ENCODE measurements at regions not wholly inside any gene's neighbourhood (a gene's known extent, or its start where the extent isn't known, plus 50 kb on each side); places are given as distances from the start of the nearest gene placed in this dataset.
A peak's percentile ranks its signal among the peaks of the same experiment; 100 is the strongest.

- ATAC-seq (no peak; a peak in 1 of 6 replicates), FAIRE-seq (no peak), DNase-seq (ENCODE audit: low read depth in 1 of 2, low spot score in 1 of 2) (no peak)
- ChIA-PET POLR2A (no interaction called here), CTCF (interaction anchor here (0.6 to 4.3 kb wide), 5 partner anchors 9 to 1350 kb away, joined by 3 to 38 read pairs (median 3); no protein-coding TSS in a partner anchor)
- WGBS (ENCODE audit: missing lambda C conversion rate): 41% methylated on average over 2 of the region's 2 CpGs
- Histone ChIP-seq H3K4me3 (no peak overlapping the region), H3K4me2 (peak overlapping the region; percentile 19; the same call in 1 of the 3 replicates), H3K9me3 (no peaks in the 10 kb centered on the region), H3K27ac (no peak overlapping the region; a peak in 1 of 6 replicates), H3K4me1 (no peaks in the 10 kb centered on the region)
- TF ChIP-seq CBX2 (IDR thresholded peaks at IDR 0.05; ENCODE audit: borderline replicate concordance, low read depth) (no peak), TP53 (CRISPR knock-in tag; IDR thresholded peaks at IDR 0.05) (no peak), RAD21 (conservative IDR thresholded peaks at IDR 0.05 in 1 of 2, IDR thresholded peaks at IDR 0.05 in 1 of 2) (no peak), POLR2AphosphoS2 (conservative IDR thresholded peaks at IDR 0.05; ENCODE audit: low read length) (no peak), FOXS1 (CRISPR knock-in tag; IDR thresholded peaks at IDR 0.05) (no peak), EHF (CRISPR knock-in tag; IDR thresholded peaks at IDR 0.05) (no peak), RFX5 (IDR thresholded peaks at IDR 0.05) (no peak)
Measured at GRCh38 chr12:115864396-115864795, 413.1 kb downstream of the MED13L start.

- Histone ChIP-seq H3K9me3 (no peaks in the 10 kb centered on the region), H3K4me2 (no peak overlapping the region), H3K4me3 (no peak overlapping the region), H3K4me1 (no peaks in the 10 kb centered on the region), H3K27ac (no peak overlapping the region)
- FAIRE-seq (no peak), ATAC-seq (no peak), DNase-seq (ENCODE audit: low read depth in 1 of 2, low spot score in 1 of 2) (no peak)
- TF ChIP-seq GATA3 (IDR thresholded peaks at IDR 0.05; ENCODE audit: borderline replicate concordance) (no peak), BHLHE40 (IDR thresholded peaks at IDR 0.05; ENCODE audit: low read depth, low read length) (no peak)
- POLR2A ChIA-PET: no interaction called here
- CTCF ChIA-PET: interaction anchor here (1.7 to 8.4 kb wide), 2 partner anchors 10 to 1352 kb away, joined by 4 to 67 read pairs; no protein-coding TSS in a partner anchor
- 62% methylated on average over 3 of the region's 3 CpGs for WGBS (ENCODE audit: missing lambda C conversion rate)
Measured at GRCh38 chr12:115860619-115861018, 416.9 kb downstream of the MED13L start.

GRCh38 chr12:115859231-115859630 lies 418.3 kb downstream of the MED13L start:
- Histone ChIP-seq H3K4me3 (no peak overlapping the region), H3K9me3 (no peaks in the 10 kb centered on the region), H3K4me2 (no peak overlapping the region), H3K4me1 (no peaks in the 10 kb centered on the region), H3K27ac (peak overlapping the region in 1 of 2 experiments; percentile 53; a peak in 1 of 6 replicates)
- POLR2A ChIA-PET: no interaction called here
- 51% methylated on average over 6 of the region's 6 CpGs for WGBS (ENCODE audit: missing lambda C conversion rate)
- FAIRE-seq (no peak), ATAC-seq (no peak), DNase-seq (ENCODE audit: low read depth in 1 of 2, low spot score in 1 of 2) (no peak)
- TF ChIP-seq REST (IDR thresholded peaks at IDR 0.05): no peak
- TF ChIP-seq USF2 (IDR thresholded peaks at IDR 0.05): no peak
- no peak for TF ChIP-seq JUNB (IDR thresholded peaks at IDR 0.05)
- TF ChIP-seq HOXB5 (CRISPR knock-in tag; IDR thresholded peaks at IDR 0.05): no peak
- no peak for TF ChIP-seq ZFP36 (IDR thresholded peaks at IDR 0.05; ENCODE audit: borderline replicate concordance, partially characterized antibody)
- TF ChIP-seq CHD2 (IDR thresholded peaks at IDR 0.05; ENCODE audit: low read length, partially characterized antibody): no peak
- no peak for TF ChIP-seq ZNF302 (CRISPR knock-in tag; IDR thresholded peaks at IDR 0.05)
- no peak for TF ChIP-seq FOSL2 (IDR thresholded peaks at IDR 0.05)
- TF ChIP-seq FOSL2 (CRISPR knock-in tag; IDR thresholded peaks at IDR 0.05): no peak
- CTCF ChIA-PET: interaction anchor here (2.2 to 8.4 kb wide), 2 partner anchors 11 to 58 kb away, joined by 8 to 67 read pairs; no protein-coding TSS in a partner anchor

All from A549 (cell line).